Skin epidermis (tissue), 12 donors: ENCODE measurements at regions not wholly inside any gene's neighbourhood (a gene's known extent, or its start where the extent isn't known, plus 50 kb on each side); places are given as distances from the start of the nearest gene placed in this dataset.

Experiments used
- H3K27ac ChIP-seq, 21 experiments: fragments of 200-600 bp; sonication (generic) in 11 of 21; one replicate each; pipeline ENCODE4 v1.5.0; 2020; ENCODE audit warnings: mild to moderate bottlenecking in 3 of 21, inconsistent platforms in 2 of 21, moderate library complexity in 2 of 21
- H3K4me3 ChIP-seq, 7 experiments: fragments of 200-600 bp; sonication (generic) in 2 of 7; one replicate each; pipeline ENCODE4 v1.5.0; 2020; ENCODE audit warnings: inconsistent platforms in 2 of 7, mild to moderate bottlenecking in 2 of 7, moderate library complexity in 1 of 7

- no peak overlapping the region for H3K27ac ChIP-seq
- H3K4me3 ChIP-seq: no peak overlapping the region
Measured at GRCh38 chr20:24809606-24810005, 139.5 kb upstream of the CST7 start.

GRCh38 chr20:24810676-24811407 is 138.2 kb upstream of the CST7 start:
- Histone ChIP-seq H3K27ac (no peak overlapping the region), H3K4me3 (no peak overlapping the region)

GRCh38 chr20:24812373-24812772 is 136.7 kb upstream of the CST7 start:
- no peak overlapping the region for H3K27ac ChIP-seq
- no peak overlapping the region for H3K4me3 ChIP-seq

GRCh38 chr20:24813080-24813479 is 136.0 kb upstream of the CST7 start:
- no peak overlapping the region for H3K27ac ChIP-seq
- H3K4me3 ChIP-seq: no peak overlapping the region

GRCh38 chr20:24813496-24813895 is 135.6 kb upstream of the CST7 start:
- H3K27ac ChIP-seq: no peak overlapping the region

GRCh38 chr20:24813936-24814335 is 135.1 kb upstream of the CST7 start:
- Histone ChIP-seq H3K27ac (no peak overlapping the region), H3K4me3 (no peak overlapping the region)

More at GRCh38 chr20:24813496-24813895, 135.6 kb upstream of the CST7 start:
- no peak overlapping the region for H3K4me3 ChIP-seq

- H3K4me3 ChIP-seq: no peak overlapping the region
- H3K27ac ChIP-seq: no peak overlapping the region
Measured at GRCh38 chr20:24814556-24815195, 134.4 kb upstream of the CST7 start.

GRCh38 chr20:24815196-24815815 is 133.8 kb upstream of the CST7 start:
- Histone ChIP-seq H3K4me3 (no peak overlapping the region), H3K27ac (no peak overlapping the region)

- no peak overlapping the region for H3K4me3 ChIP-seq
- no peak overlapping the region for H3K27ac ChIP-seq
Measured at GRCh38 chr20:24815931-24816330, 133.1 kb upstream of the CST7 start.

- H3K27ac ChIP-seq: no peak overlapping the region
- no peak overlapping the region for H3K4me3 ChIP-seq
Measured at GRCh38 chr20:24816431-24816830, 132.6 kb upstream of the CST7 start.

- H3K4me3 ChIP-seq: no peak overlapping the region
- H3K27ac ChIP-seq: no peak overlapping the region
Measured at GRCh38 chr20:24816907-24817306, 132.2 kb upstream of the CST7 start.

GRCh38 chr20:24817351-24817750 is 131.7 kb upstream of the CST7 start:
- Histone ChIP-seq H3K27ac (no peak overlapping the region), H3K4me3 (no peak overlapping the region)

GRCh38 chr20:24818056-24818455 is 131.0 kb upstream of the CST7 start:
- H3K4me3 ChIP-seq: no peak overlapping the region
- H3K27ac ChIP-seq: no peak overlapping the region

- Histone ChIP-seq H3K4me3 (no peak overlapping the region), H3K27ac (no peak overlapping the region)
Measured at GRCh38 chr20:24819331-24819965, 129.6 kb upstream of the CST7 start.

- no peak overlapping the region for H3K27ac ChIP-seq
- H3K4me3 ChIP-seq: no peak overlapping the region
Measured at GRCh38 chr20:24820345-24820744, 128.7 kb upstream of the CST7 start.

- no peak overlapping the region for H3K27ac ChIP-seq
- no peak overlapping the region for H3K4me3 ChIP-seq
Measured at GRCh38 chr20:24821391-24821790, 127.7 kb upstream of the CST7 start.

- Histone ChIP-seq H3K27ac (no peak overlapping the region), H3K4me3 (no peak overlapping the region)
Measured at GRCh38 chr20:24823176-24823784, 125.8 kb upstream of the CST7 start.

- Histone ChIP-seq H3K4me3 (no peak overlapping the region), H3K27ac (no peak overlapping the region)
Measured at GRCh38 chr20:24823989-24824693, 124.9 kb upstream of the CST7 start.

GRCh38 chr20:24825591-24825990 is 123.5 kb upstream of the CST7 start:
- no peak overlapping the region for H3K27ac ChIP-seq
- H3K4me3 ChIP-seq: no peak overlapping the region
